ENCODE measurements at regions not wholly inside any gene's neighbourhood (a gene's known extent, or its start where the extent isn't known, plus 50 kb on each side); places are given as distances from the start of the nearest gene placed in this dataset.

DNA sequence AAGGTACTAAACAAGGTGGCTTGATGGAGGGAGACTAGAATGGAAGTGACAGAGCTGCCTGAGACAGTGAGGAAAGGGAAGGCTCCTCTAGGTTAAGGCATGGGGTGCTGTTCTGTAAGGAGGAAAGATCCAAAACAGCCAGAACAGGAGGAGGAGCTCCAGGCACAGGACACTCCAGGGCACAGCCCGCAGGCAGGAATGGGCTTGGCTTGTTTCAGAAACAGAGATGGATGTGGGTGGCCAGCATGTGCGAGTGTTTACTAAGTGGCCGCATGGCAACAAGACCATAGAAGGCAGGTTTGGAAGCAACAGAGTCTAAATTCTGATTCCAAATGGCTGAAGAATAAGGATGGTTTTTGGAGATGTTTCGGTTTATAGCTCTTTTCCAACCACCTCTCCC, 889.1 kb downstream of the AACS start:
- Histone ChIP-seq H4K20me1 (ENCODE audit: low read depth, low read length) (no peaks in the 10 kb centered on the region), H3K4me2 (ENCODE audit: low read depth, low read length, poor library complexity, severe bottlenecking) (no peak overlapping the region), H2AFZ (ENCODE audit: low read depth, low read length, severe bottlenecking) (no peak overlapping the region)

DNA sequence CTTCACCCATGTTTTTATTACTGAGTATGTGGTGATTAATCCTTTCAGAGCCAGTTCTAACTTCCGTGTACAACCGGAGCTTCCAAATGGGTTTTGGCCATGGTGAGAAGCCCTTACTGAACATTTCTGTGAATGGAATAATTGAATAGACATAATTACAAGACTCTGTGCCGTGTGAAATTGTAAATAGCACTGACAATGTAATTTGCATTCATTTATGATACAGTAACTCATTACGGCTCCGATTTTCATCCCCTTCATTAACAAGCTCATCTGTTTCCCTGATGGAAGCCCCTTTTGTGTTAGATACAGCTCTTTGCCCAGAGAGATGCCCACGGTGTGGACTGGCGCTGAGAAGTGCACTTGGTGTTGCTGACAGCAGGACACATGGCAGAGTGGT, 891.0 kb downstream of the AACS start:
- no peaks in the 10 kb centered on the region for H3K9me3 ChIP-seq (ENCODE audit: insufficient read depth, low read length)
- TF ChIP-seq, protein P1, sequence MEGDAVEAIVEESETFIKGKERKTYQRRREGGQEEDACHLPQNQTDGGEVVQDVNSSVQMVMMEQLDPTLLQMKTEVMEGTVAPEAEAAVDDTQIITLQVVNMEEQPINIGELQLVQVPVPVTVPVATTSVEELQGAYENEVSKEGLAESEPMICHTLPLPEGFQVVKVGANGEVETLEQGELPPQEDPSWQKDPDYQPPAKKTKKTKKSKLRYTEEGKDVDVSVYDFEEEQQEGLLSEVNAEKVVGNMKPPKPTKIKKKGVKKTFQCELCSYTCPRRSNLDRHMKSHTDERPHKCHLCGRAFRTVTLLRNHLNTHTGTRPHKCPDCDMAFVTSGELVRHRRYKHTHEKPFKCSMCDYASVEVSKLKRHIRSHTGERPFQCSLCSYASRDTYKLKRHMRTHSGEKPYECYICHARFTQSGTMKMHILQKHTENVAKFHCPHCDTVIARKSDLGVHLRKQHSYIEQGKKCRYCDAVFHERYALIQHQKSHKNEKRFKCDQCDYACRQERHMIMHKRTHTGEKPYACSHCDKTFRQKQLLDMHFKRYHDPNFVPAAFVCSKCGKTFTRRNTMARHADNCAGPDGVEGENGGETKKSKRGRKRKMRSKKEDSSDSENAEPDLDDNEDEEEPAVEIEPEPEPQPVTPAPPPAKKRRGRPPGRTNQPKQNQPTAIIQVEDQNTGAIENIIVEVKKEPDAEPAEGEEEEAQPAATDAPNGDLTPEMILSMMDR (IDR thresholded peaks at IDR 0.05; ENCODE audit: insufficient read depth, low read length, poor library complexity, severe bottlenecking): no peak
- TF ChIP-seq EZH2phosphoT487 (conservative IDR thresholded peaks at IDR 0.05; ENCODE audit: low read length): no peak

More for the DNA sequence above, 889.1 kb downstream of the AACS start:
- no peak overlapping the region for H3K9ac ChIP-seq (ENCODE audit: low read length)
- no peaks in the 10 kb centered on the region for H3K9me2 ChIP-seq (replicated peaks; ENCODE audit: insufficient read depth, low read length)
- no peaks in the 10 kb centered on the region for H3K36me3 ChIP-seq (ENCODE audit: low read length)
- no peaks in the 10 kb centered on the region for H3K79me2 ChIP-seq (ENCODE audit: insufficient read depth, low read length)
- no peaks in the 10 kb centered on the region for H3K9me3 ChIP-seq (ENCODE audit: insufficient read depth, low read length)
- no peaks in the 10 kb centered on the region for H3K27me3 ChIP-seq (ENCODE audit: low read length)
- no peak overlapping the region for H3K4me3 ChIP-seq (ENCODE audit: insufficient read depth, low read length, poor library complexity, severe bottlenecking)
- H3F3A ChIP-seq (ENCODE audit: insufficient read depth): no peaks in the 10 kb centered on the region
- H3K27ac ChIP-seq (ENCODE audit: low read depth, low read length): no peak overlapping the region
- TF ChIP-seq EZH2phosphoT487 (conservative IDR thresholded peaks at IDR 0.05; ENCODE audit: low read length): no peak
- TF ChIP-seq, protein P1 (IDR thresholded peaks at IDR 0.05; ENCODE audit: insufficient read depth, low read length, poor library complexity, severe bottlenecking): no peak

DNA sequence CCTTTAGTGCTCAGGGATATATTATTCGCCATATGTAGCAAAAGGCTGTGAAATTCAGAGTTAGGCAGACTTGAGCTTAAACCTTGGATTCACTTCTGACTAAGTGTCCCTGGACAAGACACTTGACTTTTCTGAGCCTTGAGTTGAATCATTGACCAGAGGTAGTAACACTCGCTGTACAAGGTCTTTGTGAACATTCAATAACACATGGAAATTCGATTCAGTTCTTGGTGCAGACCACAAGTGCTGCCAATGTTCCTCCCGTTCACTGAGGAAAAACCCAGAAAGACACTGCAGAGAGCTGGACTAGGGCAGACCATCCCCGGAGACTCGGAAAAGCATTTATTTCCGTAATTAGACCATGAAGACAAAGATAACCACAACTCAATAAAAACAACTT, 901.4 kb downstream of the AACS start:
- Histone ChIP-seq H3K27ac (ENCODE audit: low read depth, low read length) (no peak overlapping the region), H3K27me3 (ENCODE audit: low read length) (no peaks in the 10 kb centered on the region), H3K4me2 (ENCODE audit: low read depth, low read length, poor library complexity, severe bottlenecking) (no peak overlapping the region), H3K9me3 (ENCODE audit: insufficient read depth, low read length) (no peaks in the 10 kb centered on the region), H3F3A (ENCODE audit: insufficient read depth) (no peaks in the 10 kb centered on the region), H3K9me2 (replicated peaks; ENCODE audit: insufficient read depth, low read length) (no peaks in the 10 kb centered on the region), H3K79me2 (ENCODE audit: insufficient read depth, low read length) (no peaks in the 10 kb centered on the region), H3K4me3 (ENCODE audit: insufficient read depth, low read length, poor library complexity, severe bottlenecking) (no peak overlapping the region), H4K20me1 (ENCODE audit: low read depth, low read length) (no peaks in the 10 kb centered on the region), H2AFZ (ENCODE audit: low read depth, low read length, severe bottlenecking) (no peak overlapping the region), H3K9ac (ENCODE audit: low read length) (no peak overlapping the region), H3K36me3 (ENCODE audit: low read length) (no peaks in the 10 kb centered on the region)
- TF ChIP-seq EZH2phosphoT487 (conservative IDR thresholded peaks at IDR 0.05; ENCODE audit: low read length): no peak
- TF ChIP-seq, protein P1 (IDR thresholded peaks at IDR 0.05; ENCODE audit: insufficient read depth, low read length, poor library complexity, severe bottlenecking): no peak

More for the DNA sequence above, 891.0 kb downstream of the AACS start:
- H3K27ac ChIP-seq (ENCODE audit: low read depth, low read length): no peak overlapping the region
- H3K4me3 ChIP-seq (ENCODE audit: insufficient read depth, low read length, poor library complexity, severe bottlenecking): no peak overlapping the region
- no peak overlapping the region for H3K9ac ChIP-seq (ENCODE audit: low read length)
- H3K9me2 ChIP-seq (replicated peaks; ENCODE audit: insufficient read depth, low read length): no peaks in the 10 kb centered on the region
- no peaks in the 10 kb centered on the region for H3F3A ChIP-seq (ENCODE audit: insufficient read depth)
- H4K20me1 ChIP-seq (ENCODE audit: low read depth, low read length): no peaks in the 10 kb centered on the region
- no peaks in the 10 kb centered on the region for H3K79me2 ChIP-seq (ENCODE audit: insufficient read depth, low read length)
- H3K4me2 ChIP-seq (ENCODE audit: low read depth, low read length, poor library complexity, severe bottlenecking): no peak overlapping the region
- no peak overlapping the region for H2AFZ ChIP-seq (ENCODE audit: low read depth, low read length, severe bottlenecking)
- no peaks in the 10 kb centered on the region for H3K36me3 ChIP-seq (ENCODE audit: low read length)
- H3K27me3 ChIP-seq (ENCODE audit: low read length): no peaks in the 10 kb centered on the region
